ENCODE measurements at regions not wholly inside any gene's neighbourhood (a gene's known extent, or its start where the extent isn't known, plus 50 kb on each side); places are given as distances from the start of the nearest gene placed in this dataset.
A peak's percentile ranks its signal among the peaks of the same experiment; 100 is the strongest.

DNA sequence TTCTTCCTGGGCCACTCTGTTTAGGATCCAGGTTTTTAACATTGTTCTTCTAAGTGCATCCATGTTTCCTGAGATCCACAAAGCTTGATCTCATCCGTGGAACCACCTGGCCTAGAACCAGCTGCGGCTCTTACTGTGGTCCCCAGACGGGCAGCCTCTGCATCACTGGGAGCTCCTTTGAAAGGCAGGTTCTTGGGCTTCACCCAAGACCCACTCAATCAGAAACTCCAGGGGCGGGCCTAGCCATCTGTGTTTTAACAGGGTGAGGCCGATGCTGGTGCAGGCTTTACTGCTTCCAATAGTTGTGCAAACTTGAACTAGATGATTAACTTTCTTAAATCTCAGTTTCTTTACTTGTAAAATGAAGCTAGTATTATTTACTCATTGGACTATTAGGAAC lies 605.7 kb downstream of the FGF9 start:
- H4K20me1 ChIP-seq (ENCODE audit: insufficient read depth, low read length) = no peaks in the 10 kb centered on the region
- no peaks in the 10 kb centered on the region for H3K4me1 ChIP-seq (ENCODE audit: insufficient read depth, low read length, severe bottlenecking)
- H3K9ac ChIP-seq (ENCODE audit: low read length) = no peak overlapping the region
- H3K4me2 ChIP-seq (ENCODE audit: low read length) = no peak overlapping the region
- TF ChIP-seq, protein P1, sequence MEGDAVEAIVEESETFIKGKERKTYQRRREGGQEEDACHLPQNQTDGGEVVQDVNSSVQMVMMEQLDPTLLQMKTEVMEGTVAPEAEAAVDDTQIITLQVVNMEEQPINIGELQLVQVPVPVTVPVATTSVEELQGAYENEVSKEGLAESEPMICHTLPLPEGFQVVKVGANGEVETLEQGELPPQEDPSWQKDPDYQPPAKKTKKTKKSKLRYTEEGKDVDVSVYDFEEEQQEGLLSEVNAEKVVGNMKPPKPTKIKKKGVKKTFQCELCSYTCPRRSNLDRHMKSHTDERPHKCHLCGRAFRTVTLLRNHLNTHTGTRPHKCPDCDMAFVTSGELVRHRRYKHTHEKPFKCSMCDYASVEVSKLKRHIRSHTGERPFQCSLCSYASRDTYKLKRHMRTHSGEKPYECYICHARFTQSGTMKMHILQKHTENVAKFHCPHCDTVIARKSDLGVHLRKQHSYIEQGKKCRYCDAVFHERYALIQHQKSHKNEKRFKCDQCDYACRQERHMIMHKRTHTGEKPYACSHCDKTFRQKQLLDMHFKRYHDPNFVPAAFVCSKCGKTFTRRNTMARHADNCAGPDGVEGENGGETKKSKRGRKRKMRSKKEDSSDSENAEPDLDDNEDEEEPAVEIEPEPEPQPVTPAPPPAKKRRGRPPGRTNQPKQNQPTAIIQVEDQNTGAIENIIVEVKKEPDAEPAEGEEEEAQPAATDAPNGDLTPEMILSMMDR (IDR thresholded peaks at IDR 0.05; ENCODE audit: low read length) = no peak
- TF ChIP-seq EZH2 (IDR thresholded peaks at IDR 0.05; ENCODE audit: borderline replicate concordance, low read length) = no peak
- no peaks in the 10 kb centered on the region for H3F3A ChIP-seq (ENCODE audit: insufficient read depth, low read length)
- H3K27me3 ChIP-seq (ENCODE audit: insufficient read depth, low read length) = no peaks in the 10 kb centered on the region
- H2AFZ ChIP-seq (ENCODE audit: low read length) = no peak overlapping the region
- H3K4me3 ChIP-seq (ENCODE audit: low read depth, low read length, poor library complexity, severe bottlenecking) = no peak overlapping the region
- no peaks in the 10 kb centered on the region for H3K36me3 ChIP-seq (ENCODE audit: insufficient read depth, low read length)
- no peaks in the 10 kb centered on the region for H3K9me2 ChIP-seq (ENCODE audit: low read depth, low read length)
- H3K79me2 ChIP-seq (ENCODE audit: insufficient read depth, low read length) = no peaks in the 10 kb centered on the region
- no peak overlapping the region for H3K27ac ChIP-seq (ENCODE audit: low read depth, low read length, poor library complexity, severe bottlenecking)
- H3K9me3 ChIP-seq (ENCODE audit: low read length) = no peaks in the 10 kb centered on the region

DNA sequence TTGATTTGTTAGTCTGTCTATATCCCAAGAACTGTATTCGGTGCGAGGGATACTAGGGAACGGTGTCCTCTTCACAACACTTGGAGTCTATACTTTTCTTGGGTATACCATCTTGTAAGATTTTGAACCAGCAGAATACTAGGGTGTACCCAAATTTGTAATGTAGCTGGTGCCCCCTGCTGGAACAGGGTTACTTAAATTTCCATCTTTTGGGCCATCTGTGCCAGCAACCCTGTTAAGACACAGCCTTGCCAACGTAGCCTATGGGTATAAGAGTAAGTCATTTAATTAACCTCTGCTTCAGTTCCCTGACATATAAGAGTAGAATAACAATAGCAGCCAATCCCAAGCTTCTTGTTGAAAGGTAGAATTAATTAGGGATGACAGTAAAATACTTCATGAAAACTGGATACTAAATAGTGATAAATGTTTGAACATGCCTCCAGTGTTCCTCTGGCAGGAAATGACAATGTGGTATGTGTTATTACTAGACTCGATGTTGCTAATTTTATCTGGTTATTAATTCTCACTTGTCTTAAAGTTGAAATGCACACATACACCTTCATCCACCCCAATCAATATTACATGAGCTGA lies 607.6 kb downstream of the FGF9 start:
- TF ChIP-seq, protein P1 (IDR thresholded peaks at IDR 0.05; ENCODE audit: low read length) = peak; percentile 54; the same call in 1 of the 2 replicates
- no peak for TF ChIP-seq EZH2 (IDR thresholded peaks at IDR 0.05; ENCODE audit: borderline replicate concordance, low read length)
- H3K9ac ChIP-seq (ENCODE audit: low read length) = no peak overlapping the region
- H3K9me3 ChIP-seq (ENCODE audit: low read length) = no peaks in the 10 kb centered on the region
- H3K4me2 ChIP-seq (ENCODE audit: low read length) = no peak overlapping the region
- no peaks in the 10 kb centered on the region for H3K9me2 ChIP-seq (ENCODE audit: low read depth, low read length)
- no peaks in the 10 kb centered on the region for H4K20me1 ChIP-seq (ENCODE audit: insufficient read depth, low read length)
- no peaks in the 10 kb centered on the region for H3F3A ChIP-seq (ENCODE audit: insufficient read depth, low read length)
- no peaks in the 10 kb centered on the region for H3K4me1 ChIP-seq (ENCODE audit: insufficient read depth, low read length, severe bottlenecking)
- no peak overlapping the region for H3K4me3 ChIP-seq (ENCODE audit: low read depth, low read length, poor library complexity, severe bottlenecking)
- H3K27me3 ChIP-seq (ENCODE audit: insufficient read depth, low read length) = no peaks in the 10 kb centered on the region
- no peak overlapping the region for H2AFZ ChIP-seq (ENCODE audit: low read length)
- no peak overlapping the region for H3K27ac ChIP-seq (ENCODE audit: low read depth, low read length, poor library complexity, severe bottlenecking)
- no peaks in the 10 kb centered on the region for H3K79me2 ChIP-seq (ENCODE audit: insufficient read depth, low read length)
- no peaks in the 10 kb centered on the region for H3K36me3 ChIP-seq (ENCODE audit: insufficient read depth, low read length)

DNA sequence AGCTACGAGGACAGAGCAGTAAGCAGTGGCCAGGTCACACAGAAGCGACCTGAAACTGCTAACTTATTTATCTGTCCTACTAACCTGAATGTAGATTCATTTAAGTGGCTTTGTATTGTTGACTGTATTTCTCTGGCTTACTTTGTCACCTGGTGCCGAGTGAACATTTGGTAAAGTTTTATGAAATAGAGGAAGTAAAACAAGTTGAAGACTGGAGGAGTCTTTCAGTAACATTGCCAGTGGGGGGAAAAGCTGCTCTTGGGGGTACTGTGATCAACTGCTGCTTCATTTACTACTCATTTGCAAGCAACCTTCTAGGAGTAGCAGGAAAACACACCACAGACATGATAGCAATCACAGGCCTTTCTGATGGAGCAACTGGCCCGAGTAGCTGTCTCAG lies 615.0 kb downstream of the FGF9 start:
- Histone ChIP-seq H3K36me3 (ENCODE audit: insufficient read depth, low read length) (no peaks in the 10 kb centered on the region), H3K4me3 (ENCODE audit: low read depth, low read length, poor library complexity, severe bottlenecking) (no peak overlapping the region), H3K4me1 (ENCODE audit: insufficient read depth, low read length, severe bottlenecking) (no peaks in the 10 kb centered on the region), H2AFZ (ENCODE audit: low read length) (no peak overlapping the region), H3K9me2 (ENCODE audit: low read depth, low read length) (no peaks in the 10 kb centered on the region), H3K9ac (ENCODE audit: low read length) (no peak overlapping the region), H3K9me3 (ENCODE audit: low read length) (no peaks in the 10 kb centered on the region), H3K4me2 (ENCODE audit: low read length) (no peak overlapping the region), H3F3A (ENCODE audit: insufficient read depth, low read length) (no peaks in the 10 kb centered on the region), H4K20me1 (ENCODE audit: insufficient read depth, low read length) (no peaks in the 10 kb centered on the region), H3K79me2 (ENCODE audit: insufficient read depth, low read length) (no peaks in the 10 kb centered on the region), H3K27ac (ENCODE audit: low read depth, low read length, poor library complexity, severe bottlenecking) (no peak overlapping the region), H3K27me3 (ENCODE audit: insufficient read depth, low read length) (no peaks in the 10 kb centered on the region)
- TF ChIP-seq, protein P1 (IDR thresholded peaks at IDR 0.05; ENCODE audit: low read length) = no peak
- TF ChIP-seq EZH2 (IDR thresholded peaks at IDR 0.05; ENCODE audit: borderline replicate concordance, low read length) = no peak
